ENCODE measurements at regions not wholly inside any gene's neighbourhood (a gene's known extent, or its start where the extent isn't known, plus 50 kb on each side); places are given as distances from the start of the nearest gene placed in this dataset.

DNA sequence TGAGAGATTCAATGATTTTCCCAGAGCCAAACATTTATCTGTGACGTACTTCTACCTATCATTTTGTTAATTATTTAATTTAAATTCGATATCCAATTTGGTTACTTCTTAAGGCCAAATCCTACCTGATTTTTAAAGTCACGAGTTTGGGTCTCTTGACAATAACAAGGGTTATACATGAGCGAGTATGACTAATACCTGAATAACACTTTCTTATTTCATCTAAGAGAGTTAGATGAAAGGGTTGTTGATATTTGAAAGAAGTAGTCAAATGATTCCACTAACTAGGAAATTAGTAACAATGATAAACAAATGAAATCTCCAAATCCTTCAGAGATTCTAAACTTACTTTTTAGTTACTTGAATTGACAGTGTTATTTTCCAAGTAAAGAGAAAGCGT is 1086.9 kb downstream of the XPNPEP1 start:
- H3K36me3 Mint-ChIP-seq, result no peaks in the 10 kb centered on the region
- H3K4me3 ChIP-seq (ENCODE audit: low read length in 2 of 2), result no peak overlapping the region
- H3K36me3 ChIP-seq (ENCODE audit: insufficient read depth, low read length), result no peaks in the 10 kb centered on the region
- peaks cover 0 to 20% (median 4%) of the 10 kb centered on the region in 8 donors for H3K9me3 Mint-ChIP-seq
- ChIA-PET CTCF (ENCODE audit: partially characterized antibody) (no interaction called here), POLR2A (ENCODE audit: partially characterized antibody) (no interaction called here)
- no peaks in the 10 kb centered on the region for H3K27me3 ChIP-seq (ENCODE audit: insufficient read depth, low read length)
- intact Hi-C loops (cut with micrococcal nuclease), result no loop called here
- no peaks in the 10 kb centered on the region for H3K4me1 Mint-ChIP-seq
- H3K27ac Mint-ChIP-seq, result no peak overlapping the region
- no peaks in the 10 kb centered on the region for H3K27me3 Mint-ChIP-seq
- no peaks in the 10 kb centered on the region for H3K9me3 ChIP-seq (ENCODE audit: control insufficient read depth in 1 of 2, low read length in 2 of 2)
- no peak for DNase-seq
- no peaks in the 10 kb centered on the region for H3K4me1 ChIP-seq (ENCODE audit: insufficient read depth, low read length)
- H3K4me3 Mint-ChIP-seq, result no peak overlapping the region
- H3K27ac ChIP-seq (ENCODE audit: low read depth, low read length), result no peak overlapping the region

DNA sequence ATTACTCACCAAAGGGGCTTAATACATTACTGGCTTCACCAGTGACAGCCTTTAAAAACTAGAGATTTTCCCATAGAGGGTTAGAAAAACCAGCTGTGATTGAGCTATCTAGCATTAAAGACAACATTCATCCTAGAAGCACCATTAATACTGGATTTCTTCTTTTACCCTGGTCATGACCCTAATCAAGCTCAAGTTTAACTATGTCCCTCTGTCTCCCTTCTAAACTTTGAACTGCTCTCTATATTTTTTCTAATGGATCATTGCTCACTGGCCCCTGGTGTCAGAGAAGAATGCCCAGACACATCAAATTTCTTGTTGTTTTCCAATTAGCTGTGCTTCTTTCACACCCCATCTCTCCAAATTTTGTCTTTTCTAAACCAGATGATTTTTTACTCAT is 1101.3 kb downstream of the XPNPEP1 start:
- Mint-ChIP-seq H3K4me3 (no peak overlapping the region), H3K27me3 (no peaks in the 10 kb centered on the region), H3K4me1 (no peaks in the 10 kb centered on the region), H3K27ac (no peak overlapping the region), H3K9me3 (peaks cover 0 to 11% (median 6%) of the 10 kb centered on the region in 8 donors), H3K36me3 (no peaks in the 10 kb centered on the region)
- Histone ChIP-seq H3K4me3 (ENCODE audit: low read length in 2 of 2) (no peak overlapping the region), H3K27ac (ENCODE audit: low read depth, low read length) (no peak overlapping the region), H3K9me3 (ENCODE audit: control insufficient read depth in 1 of 2, low read length in 2 of 2) (no peaks in the 10 kb centered on the region), H3K4me1 (ENCODE audit: insufficient read depth, low read length) (no peaks in the 10 kb centered on the region), H3K36me3 (ENCODE audit: insufficient read depth, low read length) (no peaks in the 10 kb centered on the region), H3K27me3 (ENCODE audit: insufficient read depth, low read length) (no peaks in the 10 kb centered on the region)
- ChIA-PET CTCF (ENCODE audit: partially characterized antibody) (no interaction called here), POLR2A (ENCODE audit: partially characterized antibody) (no interaction called here)
- intact Hi-C loops (cut with micrococcal nuclease), result no loop called here
- DNase-seq, result no peak

DNA sequence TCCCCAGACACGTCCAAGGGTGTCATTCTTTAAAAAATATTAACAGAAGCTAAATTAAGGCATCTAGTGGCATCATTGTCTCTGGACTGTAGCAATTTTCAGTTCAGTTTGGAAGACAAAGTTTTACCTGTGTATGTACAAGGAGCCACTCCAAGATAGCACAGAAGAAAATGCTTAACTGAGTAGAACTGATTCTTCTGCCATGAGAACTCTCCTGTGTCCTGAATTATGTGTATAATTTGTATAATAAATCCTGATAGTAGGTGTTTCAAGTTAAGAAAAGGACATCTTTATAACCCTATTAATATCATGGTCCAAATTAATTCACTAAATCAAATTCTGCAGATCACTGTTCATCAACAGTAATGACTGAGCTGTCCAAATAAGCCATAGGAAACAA is 1104.0 kb downstream of the XPNPEP1 start:
- H3K4me3 ChIP-seq (ENCODE audit: low read length in 2 of 2), result no peak overlapping the region
- H3K4me3 Mint-ChIP-seq, result no peak overlapping the region
- H3K4me1 ChIP-seq (ENCODE audit: insufficient read depth, low read length), result no peaks in the 10 kb centered on the region
- H3K27me3 ChIP-seq (ENCODE audit: insufficient read depth, low read length), result no peaks in the 10 kb centered on the region
- no peaks in the 10 kb centered on the region for H3K27me3 Mint-ChIP-seq
- intact Hi-C loops (cut with micrococcal nuclease), result no loop called here
- H3K36me3 ChIP-seq (ENCODE audit: insufficient read depth, low read length), result no peaks in the 10 kb centered on the region
- H3K27ac Mint-ChIP-seq, result no peak overlapping the region
- ChIA-PET POLR2A (ENCODE audit: partially characterized antibody) (no interaction called here), CTCF (ENCODE audit: partially characterized antibody) (no interaction called here)
- H3K36me3 Mint-ChIP-seq, result no peaks in the 10 kb centered on the region
- peaks cover 0 to 11% (median 8%) of the 10 kb centered on the region in 8 donors for H3K9me3 Mint-ChIP-seq
- no peaks in the 10 kb centered on the region for H3K4me1 Mint-ChIP-seq
- DNase-seq, result no peak
- H3K27ac ChIP-seq (ENCODE audit: low read depth, low read length), result no peak overlapping the region
- H3K9me3 ChIP-seq (ENCODE audit: control insufficient read depth in 1 of 2, low read length in 2 of 2), result no peaks in the 10 kb centered on the region

DNA sequence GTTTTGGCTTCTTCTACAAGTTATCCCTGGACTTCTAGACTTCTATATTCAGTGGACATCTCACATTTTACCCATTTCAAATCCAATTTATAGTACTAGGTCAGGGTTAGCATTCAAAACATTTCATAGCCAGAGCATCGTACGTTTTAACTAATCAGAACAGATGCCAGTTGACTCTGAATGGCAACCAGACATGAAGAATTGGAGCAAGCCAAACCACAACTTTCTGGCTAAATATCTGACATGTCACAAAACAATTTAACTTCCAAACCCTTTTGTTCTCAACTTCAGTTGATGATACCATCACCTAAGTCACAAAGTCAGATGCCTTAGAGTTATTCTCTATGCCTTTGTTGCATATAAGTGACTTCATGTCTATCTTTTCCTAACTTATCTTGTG is 1105.7 kb downstream of the XPNPEP1 start:
- DNase-seq, result no peak
- Histone ChIP-seq H3K4me3 (ENCODE audit: low read length in 2 of 2) (no peak overlapping the region), H3K36me3 (ENCODE audit: insufficient read depth, low read length) (no peaks in the 10 kb centered on the region), H3K4me1 (ENCODE audit: insufficient read depth, low read length) (no peaks in the 10 kb centered on the region), H3K27ac (ENCODE audit: low read depth, low read length) (no peak overlapping the region), H3K9me3 (ENCODE audit: control insufficient read depth in 1 of 2, low read length in 2 of 2) (no peaks in the 10 kb centered on the region), H3K27me3 (ENCODE audit: insufficient read depth, low read length) (no peaks in the 10 kb centered on the region)
- peaks cover 4 to 17% (median 11%) of the 10 kb centered on the region in 8 donors for H3K9me3 Mint-ChIP-seq
- POLR2A ChIA-PET (ENCODE audit: partially characterized antibody), result no interaction called here
- no peaks in the 10 kb centered on the region for H3K36me3 Mint-ChIP-seq
- H3K4me3 Mint-ChIP-seq, result no peak overlapping the region
- no peaks in the 10 kb centered on the region for H3K4me1 Mint-ChIP-seq
- CTCF ChIA-PET (ENCODE audit: partially characterized antibody), result interaction anchor here (1.1 kb wide), 1 partner anchor 9 kb away, joined by 3 read pairs; no protein-coding TSS in a partner anchor
- intact Hi-C loops (cut with micrococcal nuclease), result no loop called here
- no peaks in the 10 kb centered on the region for H3K27me3 Mint-ChIP-seq
- no peak overlapping the region for H3K27ac Mint-ChIP-seq

DNA sequence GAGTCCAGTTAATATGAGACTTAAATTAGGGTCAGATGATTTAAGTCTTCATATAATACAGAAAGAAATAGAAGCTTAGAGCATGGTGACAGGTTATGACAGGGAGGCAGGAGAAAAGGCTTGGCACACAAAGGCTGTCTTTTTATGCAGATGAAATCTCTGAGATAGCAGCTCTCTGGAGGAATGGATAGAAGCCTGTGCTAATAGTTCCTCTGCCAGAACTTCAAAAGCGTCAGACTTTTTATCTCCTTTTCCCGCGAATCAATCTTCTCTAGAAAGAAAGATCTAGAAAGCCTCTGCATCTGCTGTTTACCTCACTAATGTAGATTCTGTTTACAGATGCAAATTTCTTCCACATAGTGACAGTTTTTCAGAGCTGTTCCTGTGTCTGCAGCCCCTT is 1106.2 kb downstream of the XPNPEP1 start:
- Histone ChIP-seq H3K36me3 (ENCODE audit: insufficient read depth, low read length) (no peaks in the 10 kb centered on the region), H3K4me3 (ENCODE audit: low read length in 2 of 2) (no peak overlapping the region), H3K4me1 (ENCODE audit: insufficient read depth, low read length) (no peaks in the 10 kb centered on the region), H3K9me3 (ENCODE audit: control insufficient read depth in 1 of 2, low read length in 2 of 2) (no peaks in the 10 kb centered on the region), H3K27ac (ENCODE audit: low read depth, low read length) (no peak overlapping the region), H3K27me3 (ENCODE audit: insufficient read depth, low read length) (no peaks in the 10 kb centered on the region)
- no peak overlapping the region for H3K27ac Mint-ChIP-seq
- CTCF ChIA-PET (ENCODE audit: partially characterized antibody), result no interaction called here
- H3K4me1 Mint-ChIP-seq, result no peaks in the 10 kb centered on the region
- intact Hi-C loops (cut with micrococcal nuclease), result no loop called here
- H3K9me3 Mint-ChIP-seq, result peaks cover 8 to 20% (median 12%) of the 10 kb centered on the region in 8 donors
- H3K27me3 Mint-ChIP-seq, result no peaks in the 10 kb centered on the region
- DNase-seq, result no peak
- POLR2A ChIA-PET (ENCODE audit: partially characterized antibody), result no interaction called here
- no peak overlapping the region for H3K4me3 Mint-ChIP-seq
- H3K36me3 Mint-ChIP-seq, result no peaks in the 10 kb centered on the region

DNA sequence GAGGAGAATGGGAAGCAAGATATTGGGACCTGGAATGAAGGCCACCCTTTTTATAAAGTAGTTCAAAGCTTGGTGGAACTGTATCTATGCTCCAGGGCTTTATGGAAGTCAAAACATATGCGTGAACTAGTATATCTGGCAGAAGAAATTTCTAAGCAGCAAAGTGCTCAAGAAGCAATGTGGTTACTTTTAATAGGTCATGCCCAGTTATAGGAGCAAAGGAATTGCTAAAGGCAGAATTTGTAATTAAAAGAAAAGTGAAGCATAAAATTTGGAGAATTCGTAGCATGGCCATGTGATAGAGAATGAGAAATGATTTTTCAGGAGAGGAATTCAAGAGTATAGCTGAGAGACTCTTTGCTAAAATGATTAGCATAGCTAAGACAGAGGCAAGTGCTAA is 1110.4 kb downstream of the XPNPEP1 start:
- ChIA-PET CTCF (ENCODE audit: partially characterized antibody) (no interaction called here), POLR2A (ENCODE audit: partially characterized antibody) (no interaction called here)
- intact Hi-C loops (cut with micrococcal nuclease), result no loop called here
- Mint-ChIP-seq H3K9me3 (peaks cover 9 to 27% (median 15%) of the 10 kb centered on the region in 8 donors), H3K4me3 (no peak overlapping the region), H3K27ac (no peak overlapping the region), H3K36me3 (no peaks in the 10 kb centered on the region), H3K4me1 (no peaks in the 10 kb centered on the region), H3K27me3 (no peaks in the 10 kb centered on the region)
- H3K27ac ChIP-seq (ENCODE audit: low read depth, low read length), result no peak overlapping the region
- H3K4me1 ChIP-seq (ENCODE audit: insufficient read depth, low read length), result no peaks in the 10 kb centered on the region
- no peaks in the 10 kb centered on the region for H3K36me3 ChIP-seq (ENCODE audit: insufficient read depth, low read length)
- no peaks in the 10 kb centered on the region for H3K27me3 ChIP-seq (ENCODE audit: insufficient read depth, low read length)
- H3K9me3 ChIP-seq (ENCODE audit: control insufficient read depth in 1 of 2, low read length in 2 of 2), result no peaks in the 10 kb centered on the region
- no peak for DNase-seq
- H3K4me3 ChIP-seq (ENCODE audit: low read length in 2 of 2), result no peak overlapping the region

DNA sequence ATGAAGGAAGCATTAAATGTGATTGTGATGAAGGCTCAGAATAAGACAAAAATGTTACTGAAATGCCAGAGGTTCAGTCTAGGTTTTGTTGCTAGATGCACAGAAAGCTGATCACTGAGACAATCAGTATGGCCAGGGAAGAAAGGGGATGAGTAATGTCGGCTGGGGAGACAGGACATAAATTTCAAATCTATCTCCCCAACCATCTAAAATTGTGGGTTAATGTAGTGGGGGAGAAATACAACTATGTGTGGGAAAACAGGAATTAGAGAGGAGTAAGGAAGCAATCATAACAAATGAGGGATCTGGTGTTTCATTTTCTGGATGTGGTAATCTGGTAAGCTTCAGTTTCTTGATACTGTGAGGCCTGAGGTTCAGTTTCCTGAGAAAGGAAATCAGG is 1111.0 kb downstream of the XPNPEP1 start:
- Histone ChIP-seq H3K4me1 (ENCODE audit: insufficient read depth, low read length) (no peaks in the 10 kb centered on the region), H3K27ac (ENCODE audit: low read depth, low read length) (no peak overlapping the region), H3K27me3 (ENCODE audit: insufficient read depth, low read length) (no peaks in the 10 kb centered on the region), H3K9me3 (ENCODE audit: control insufficient read depth in 1 of 2, low read length in 2 of 2) (no peaks in the 10 kb centered on the region), H3K36me3 (ENCODE audit: insufficient read depth, low read length) (no peaks in the 10 kb centered on the region), H3K4me3 (ENCODE audit: low read length in 2 of 2) (no peak overlapping the region)
- no peak for DNase-seq
- no peaks in the 10 kb centered on the region for H3K4me1 Mint-ChIP-seq
- ChIA-PET POLR2A (ENCODE audit: partially characterized antibody) (no interaction called here), CTCF (ENCODE audit: partially characterized antibody) (no interaction called here)
- peaks cover 8 to 27% (median 15%) of the 10 kb centered on the region in 8 donors for H3K9me3 Mint-ChIP-seq
- intact Hi-C loops (cut with micrococcal nuclease), result no loop called here
- H3K4me3 Mint-ChIP-seq, result no peak overlapping the region
- H3K27me3 Mint-ChIP-seq, result no peaks in the 10 kb centered on the region
- H3K36me3 Mint-ChIP-seq, result no peaks in the 10 kb centered on the region
- H3K27ac Mint-ChIP-seq, result no peak overlapping the region

DNA sequence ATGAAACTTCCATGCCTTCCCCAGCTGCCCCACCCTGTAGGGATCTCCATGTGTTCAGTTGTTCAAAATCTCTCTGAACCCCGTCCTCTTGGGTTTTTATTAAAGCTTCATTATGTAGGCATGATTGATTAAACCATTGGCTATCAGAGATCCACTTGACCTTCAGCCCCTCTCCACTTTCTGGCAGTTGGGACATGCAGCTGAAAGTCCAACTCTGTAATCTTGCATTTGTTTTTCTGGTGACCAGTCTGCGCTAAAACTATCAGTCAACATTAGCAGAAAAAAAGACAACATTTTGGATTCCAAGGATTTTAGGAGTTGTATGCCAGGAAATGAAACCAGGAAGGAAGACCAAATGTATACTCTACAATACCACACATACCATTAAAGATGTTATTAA is 1115.1 kb downstream of the XPNPEP1 start:
- Mint-ChIP-seq H3K9me3 (peaks cover 4 to 27% (median 13%) of the 10 kb centered on the region in 8 donors), H3K4me1 (no peaks in the 10 kb centered on the region), H3K27ac (no peak overlapping the region), H3K36me3 (no peaks in the 10 kb centered on the region), H3K27me3 (no peaks in the 10 kb centered on the region), H3K4me3 (no peak overlapping the region)
- Histone ChIP-seq H3K4me3 (ENCODE audit: low read length in 2 of 2) (no peak overlapping the region), H3K9me3 (ENCODE audit: control insufficient read depth in 1 of 2, low read length in 2 of 2) (no peaks in the 10 kb centered on the region), H3K4me1 (ENCODE audit: insufficient read depth, low read length) (no peaks in the 10 kb centered on the region), H3K27ac (ENCODE audit: low read depth, low read length) (no peak overlapping the region), H3K27me3 (ENCODE audit: insufficient read depth, low read length) (no peaks in the 10 kb centered on the region), H3K36me3 (ENCODE audit: insufficient read depth, low read length) (no peaks in the 10 kb centered on the region)
- DNase-seq, result no peak
- intact Hi-C loops (cut with micrococcal nuclease), result no loop called here
- ChIA-PET CTCF (ENCODE audit: partially characterized antibody) (interaction anchor here (1.5 kb wide), 1 partner anchor 10 kb away, joined by 3 read pairs; no protein-coding TSS in a partner anchor), POLR2A (ENCODE audit: partially characterized antibody) (no interaction called here)
